ENCODE measurements at regions not wholly inside any gene's neighbourhood (a gene's known extent, or its start where the extent isn't known, plus 50 kb on each side); places are given as distances from the start of the nearest gene placed in this dataset.

- no peak for TF ChIP-seq POLR2A (IDR thresholded peaks at IDR 0.05; ENCODE audit: extremely low read depth, insufficient read length)
- TF ChIP-seq, protein P1, sequence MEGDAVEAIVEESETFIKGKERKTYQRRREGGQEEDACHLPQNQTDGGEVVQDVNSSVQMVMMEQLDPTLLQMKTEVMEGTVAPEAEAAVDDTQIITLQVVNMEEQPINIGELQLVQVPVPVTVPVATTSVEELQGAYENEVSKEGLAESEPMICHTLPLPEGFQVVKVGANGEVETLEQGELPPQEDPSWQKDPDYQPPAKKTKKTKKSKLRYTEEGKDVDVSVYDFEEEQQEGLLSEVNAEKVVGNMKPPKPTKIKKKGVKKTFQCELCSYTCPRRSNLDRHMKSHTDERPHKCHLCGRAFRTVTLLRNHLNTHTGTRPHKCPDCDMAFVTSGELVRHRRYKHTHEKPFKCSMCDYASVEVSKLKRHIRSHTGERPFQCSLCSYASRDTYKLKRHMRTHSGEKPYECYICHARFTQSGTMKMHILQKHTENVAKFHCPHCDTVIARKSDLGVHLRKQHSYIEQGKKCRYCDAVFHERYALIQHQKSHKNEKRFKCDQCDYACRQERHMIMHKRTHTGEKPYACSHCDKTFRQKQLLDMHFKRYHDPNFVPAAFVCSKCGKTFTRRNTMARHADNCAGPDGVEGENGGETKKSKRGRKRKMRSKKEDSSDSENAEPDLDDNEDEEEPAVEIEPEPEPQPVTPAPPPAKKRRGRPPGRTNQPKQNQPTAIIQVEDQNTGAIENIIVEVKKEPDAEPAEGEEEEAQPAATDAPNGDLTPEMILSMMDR (IDR thresholded peaks at IDR 0.05; ENCODE audit: low read depth, low read length): no peak
- TF ChIP-seq MYC (IDR thresholded peaks at IDR 0.05; ENCODE audit: low read depth, low read length): no peak
These were observed 55.9 kb upstream of the FAM174B start for GRCh38 chr15:92711457-92711831.
